ENCODE measurements at regions not wholly inside any gene's neighbourhood (a gene's known extent, or its start where the extent isn't known, plus 50 kb on each side); places are given as distances from the start of the nearest gene placed in this dataset.

DNA sequence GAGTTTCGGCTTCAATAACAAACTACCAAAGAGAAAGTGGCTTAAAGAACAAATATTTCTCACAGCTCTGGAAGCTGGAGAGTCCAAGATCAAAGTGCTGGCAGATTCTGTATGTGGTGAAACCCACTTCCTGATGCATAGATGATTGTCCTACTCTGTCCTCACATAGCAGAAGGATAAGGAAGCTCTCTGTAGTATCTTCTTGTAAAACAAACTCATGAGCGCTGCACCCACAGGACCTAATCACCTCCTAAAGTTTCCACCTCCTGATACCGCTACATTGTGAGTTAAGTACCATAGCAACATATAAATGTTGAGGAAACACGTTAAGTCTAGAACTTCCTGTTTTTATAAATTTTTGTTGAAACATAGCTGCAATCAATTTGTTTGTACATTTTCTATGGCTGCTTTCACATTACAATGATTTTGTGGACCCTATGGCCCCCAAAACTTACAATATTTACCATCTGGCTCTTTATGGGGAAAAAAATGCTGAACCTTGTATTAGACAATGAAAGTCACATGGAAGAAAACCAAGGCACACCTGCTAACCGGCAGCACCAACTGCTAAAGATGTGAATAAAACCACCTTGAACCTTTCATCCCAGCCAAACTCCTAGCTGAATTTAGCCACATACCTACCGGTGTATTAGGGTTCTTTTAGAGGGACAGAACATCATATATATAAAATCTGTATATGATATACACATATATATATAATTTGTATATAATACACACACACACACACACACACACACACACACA lies 1423.4 kb downstream of the NCAM2 start:
- no peak overlapping the region for H3K4me3 ChIP-seq (ENCODE audit: low read depth, low read length)
- no peak for DNase-seq (ENCODE audit: low read depth)
- TF ChIP-seq, protein P1, sequence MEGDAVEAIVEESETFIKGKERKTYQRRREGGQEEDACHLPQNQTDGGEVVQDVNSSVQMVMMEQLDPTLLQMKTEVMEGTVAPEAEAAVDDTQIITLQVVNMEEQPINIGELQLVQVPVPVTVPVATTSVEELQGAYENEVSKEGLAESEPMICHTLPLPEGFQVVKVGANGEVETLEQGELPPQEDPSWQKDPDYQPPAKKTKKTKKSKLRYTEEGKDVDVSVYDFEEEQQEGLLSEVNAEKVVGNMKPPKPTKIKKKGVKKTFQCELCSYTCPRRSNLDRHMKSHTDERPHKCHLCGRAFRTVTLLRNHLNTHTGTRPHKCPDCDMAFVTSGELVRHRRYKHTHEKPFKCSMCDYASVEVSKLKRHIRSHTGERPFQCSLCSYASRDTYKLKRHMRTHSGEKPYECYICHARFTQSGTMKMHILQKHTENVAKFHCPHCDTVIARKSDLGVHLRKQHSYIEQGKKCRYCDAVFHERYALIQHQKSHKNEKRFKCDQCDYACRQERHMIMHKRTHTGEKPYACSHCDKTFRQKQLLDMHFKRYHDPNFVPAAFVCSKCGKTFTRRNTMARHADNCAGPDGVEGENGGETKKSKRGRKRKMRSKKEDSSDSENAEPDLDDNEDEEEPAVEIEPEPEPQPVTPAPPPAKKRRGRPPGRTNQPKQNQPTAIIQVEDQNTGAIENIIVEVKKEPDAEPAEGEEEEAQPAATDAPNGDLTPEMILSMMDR (conservative IDR thresholded peaks at IDR 0.05; ENCODE audit: low read depth, low read length) = no peak

DNA sequence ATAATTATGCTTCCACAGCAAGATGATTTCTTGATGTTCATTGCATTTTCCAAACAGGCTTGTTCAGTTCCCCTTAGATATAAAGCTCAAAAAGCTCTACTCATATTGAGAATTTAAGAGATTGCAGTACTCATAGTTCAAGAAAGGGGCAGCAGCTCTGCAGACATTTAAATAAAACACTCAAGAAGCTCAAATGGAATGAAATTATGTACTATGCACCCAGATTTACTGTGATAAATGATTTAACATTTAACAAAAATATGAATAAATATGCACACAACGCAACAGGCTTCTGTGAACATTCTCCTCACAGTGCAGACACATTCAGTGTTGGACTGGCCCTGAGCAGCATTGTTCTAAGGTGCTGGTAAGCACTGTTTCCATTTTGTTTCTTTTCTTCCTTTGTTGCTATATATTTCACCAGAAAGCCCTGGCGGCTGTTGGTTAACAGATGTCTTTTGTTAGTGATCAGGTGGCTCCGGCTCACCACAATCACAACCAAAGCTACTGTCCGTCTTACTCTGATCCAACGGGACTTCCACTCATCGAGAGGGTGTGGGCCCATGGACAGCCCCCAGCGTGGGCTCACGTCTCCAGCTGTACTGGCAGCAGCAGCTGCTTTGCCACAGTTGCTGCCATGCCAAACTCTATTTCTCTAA lies 1440.3 kb downstream of the NCAM2 start:
- H3K4me3 ChIP-seq (ENCODE audit: low read depth, low read length) = no peak overlapping the region
- TF ChIP-seq, protein P1 (conservative IDR thresholded peaks at IDR 0.05; ENCODE audit: low read depth, low read length) = no peak
- DNase-seq (ENCODE audit: low read depth) = no peak

DNA sequence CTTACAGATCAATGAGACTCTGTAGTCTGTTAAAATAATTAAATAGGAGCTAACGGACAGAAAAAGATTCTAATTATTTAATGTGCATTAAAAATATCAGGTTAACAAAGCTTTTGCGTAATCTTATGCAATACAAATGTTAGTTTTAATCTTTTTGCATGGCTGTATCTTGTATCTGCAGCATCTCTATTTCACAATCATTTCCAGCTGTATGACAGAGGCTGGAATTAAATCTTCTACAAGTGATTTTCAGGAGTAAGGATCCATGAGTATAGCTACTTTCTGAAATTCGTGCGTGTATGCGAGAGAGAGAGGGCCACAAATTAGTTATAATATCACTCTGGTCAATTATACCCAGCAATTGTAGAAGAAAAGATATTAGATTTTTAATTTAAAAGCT lies 1446.8 kb downstream of the NCAM2 start:
- TF ChIP-seq, protein P1 (conservative IDR thresholded peaks at IDR 0.05; ENCODE audit: low read depth, low read length) = no peak
- no peak for DNase-seq (ENCODE audit: low read depth)
- no peak overlapping the region for H3K4me3 ChIP-seq (ENCODE audit: low read depth, low read length)

DNA sequence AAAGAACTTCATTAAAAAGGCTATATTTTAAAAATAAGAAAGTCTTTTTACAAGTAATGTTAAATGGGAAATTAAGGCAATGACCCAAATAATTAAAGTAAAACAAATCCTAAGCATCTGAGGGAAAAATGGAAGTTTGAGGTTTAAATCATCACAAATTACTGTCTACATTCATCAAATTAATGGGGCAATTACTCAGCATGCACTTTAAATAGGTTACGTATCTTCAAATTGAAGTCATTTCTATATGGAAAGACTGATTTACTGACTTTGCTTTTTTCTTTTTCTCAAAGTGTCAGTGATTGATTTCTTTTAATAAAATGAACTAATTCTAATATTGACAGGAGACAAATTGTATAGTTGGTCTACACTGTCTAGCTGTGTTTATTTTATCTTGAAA lies 1452.3 kb downstream of the NCAM2 start:
- TF ChIP-seq, protein P1 (conservative IDR thresholded peaks at IDR 0.05; ENCODE audit: low read depth, low read length) = no peak
- no peak for DNase-seq (ENCODE audit: low read depth)
- H3K4me3 ChIP-seq (ENCODE audit: low read depth, low read length) = no peak overlapping the region

DNA sequence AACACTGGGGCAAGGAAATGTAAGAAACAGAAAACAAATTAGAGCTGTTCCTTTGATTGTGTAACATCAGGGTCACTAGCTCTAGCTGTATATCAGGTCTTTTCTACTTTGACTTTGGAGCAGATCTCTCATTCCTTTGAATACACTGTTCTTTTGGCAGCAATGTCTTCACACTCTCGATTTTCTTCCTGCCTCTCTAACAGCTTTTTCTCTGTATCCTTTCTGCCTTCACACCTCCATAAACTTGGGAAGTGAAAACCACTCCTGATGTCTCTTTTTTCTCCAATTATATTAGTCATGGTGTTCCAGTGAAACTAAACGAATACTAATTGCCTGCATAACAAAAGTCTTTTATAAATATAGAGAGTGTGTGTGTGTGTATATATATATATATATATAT lies 1458.0 kb downstream of the NCAM2 start:
- DNase-seq (ENCODE audit: low read depth) = no peak
- TF ChIP-seq, protein P1 (conservative IDR thresholded peaks at IDR 0.05; ENCODE audit: low read depth, low read length) = no peak
- no peak overlapping the region for H3K4me3 ChIP-seq (ENCODE audit: low read depth, low read length)

DNA sequence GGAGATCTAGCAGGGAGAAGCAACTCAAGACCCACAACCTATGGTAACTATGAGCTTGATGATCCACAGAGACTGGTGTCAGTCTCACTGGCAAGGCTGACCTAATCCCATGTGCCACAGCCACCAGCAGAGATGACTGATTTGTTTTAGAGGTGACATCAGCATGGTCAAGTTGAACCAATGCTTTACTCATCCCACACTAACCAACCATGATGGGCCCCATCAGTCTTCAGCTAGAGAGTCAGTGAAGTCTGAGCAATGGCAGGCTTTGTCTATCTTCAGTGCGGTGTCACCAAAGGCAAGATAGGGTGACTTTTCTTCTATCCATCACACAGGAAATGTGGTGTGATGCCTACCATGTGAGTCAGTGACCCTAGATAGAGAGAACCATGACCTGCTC lies 1470.7 kb downstream of the NCAM2 start:
- H3K4me3 ChIP-seq (ENCODE audit: low read depth, low read length) = no peak overlapping the region
- no peak for DNase-seq (ENCODE audit: low read depth)
- TF ChIP-seq, protein P1 (conservative IDR thresholded peaks at IDR 0.05; ENCODE audit: low read depth, low read length) = no peak

DNA sequence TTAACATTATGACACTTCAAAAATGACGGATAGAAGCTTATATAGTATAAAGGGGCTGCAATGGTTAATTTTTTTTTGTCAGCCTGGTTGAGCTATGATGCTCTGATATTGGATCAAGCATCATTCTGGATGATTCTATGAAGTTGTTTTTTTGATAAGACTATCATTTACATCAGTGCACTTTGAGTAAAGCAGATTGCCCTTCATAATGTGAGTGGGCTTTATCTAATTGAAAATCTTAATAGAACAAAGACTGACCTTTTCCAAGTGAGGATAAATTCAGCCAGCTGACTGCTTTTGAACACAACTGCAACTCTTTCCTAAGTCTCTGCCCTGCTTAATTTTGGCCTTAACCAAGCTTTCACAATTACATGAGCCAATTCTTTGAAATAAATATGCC lies 1476.2 kb downstream of the NCAM2 start:
- TF ChIP-seq, protein P1 (conservative IDR thresholded peaks at IDR 0.05; ENCODE audit: low read depth, low read length) = no peak
- no peak for DNase-seq (ENCODE audit: low read depth)

More for the DNA sequence above, 1476.2 kb downstream of the NCAM2 start:
- H3K4me3 ChIP-seq (ENCODE audit: low read depth, low read length) = no peak overlapping the region
